ENCODE measurements at regions not wholly inside any gene's neighbourhood (a gene's known extent, or its start where the extent isn't known, plus 50 kb on each side); places are given as distances from the start of the nearest gene placed in this dataset.

GRCh38 chr12:107894589-107894988, 120.1 kb downstream of the ASCL4 start:
- no peak for DNase-seq

- DNase-seq, result no peak
These were observed 121.5 kb downstream of the ASCL4 start for GRCh38 chr12:107895966-107896365.

GRCh38 chr12:107900588-107900987, 126.1 kb downstream of the ASCL4 start:
- no peak for DNase-seq

- peak; percentile 68 for DNase-seq
These were observed 129.0 kb downstream of the ASCL4 start for GRCh38 chr12:107903341-107904061.

GRCh38 chr12:107906707-107907106, 132.2 kb downstream of the ASCL4 start:
- DNase-seq, result no peak

- DNase-seq, result no peak
These were observed 138.0 kb downstream of the ASCL4 start for GRCh38 chr12:107912421-107913004.

GRCh38 chr12:107914460-107914977, 140.0 kb downstream of the ASCL4 start:
- DNase-seq, result no peak

- peak; percentile 46 for DNase-seq
These were observed 143.7 kb downstream of the ASCL4 start for GRCh38 chr12:107917912-107918800.

GRCh38 chr12:107921062-107921461, 146.6 kb downstream of the ASCL4 start:
- no peak for DNase-seq

GRCh38 chr12:107925125-107925524, 150.6 kb downstream of the ASCL4 start:
- DNase-seq, result no peak

- DNase-seq, result peak; percentile 22
These were observed 154.9 kb downstream of the ASCL4 start for GRCh38 chr12:107929436-107929835.

GRCh38 chr12:107931761-107932160, 157.3 kb downstream of the ASCL4 start:
- no peak for DNase-seq

GRCh38 chr12:107938446-107938845, 163.9 kb downstream of the ASCL4 start:
- DNase-seq, result no peak

GRCh38 chr12:107948391-107948945, 174.0 kb downstream of the ASCL4 start:
- DNase-seq, result no peak

- no peak for DNase-seq
These were observed 176.5 kb downstream of the ASCL4 start for GRCh38 chr12:107951024-107951423.

GRCh38 chr12:107955966-107956643, 173.0 kb upstream of the WSCD2 start:
- no peak for DNase-seq

GRCh38 chr12:107957459-107957858, 171.6 kb upstream of the WSCD2 start:
- DNase-seq, result no peak

- DNase-seq, result no peak
These were observed 165.5 kb upstream of the WSCD2 start for GRCh38 chr12:107963635-107964034.

GRCh38 chr12:107967170-107967569, 161.9 kb upstream of the WSCD2 start:
- DNase-seq, result no peak

GRCh38 chr12:107973950-107974349, 155.1 kb upstream of the WSCD2 start:
- no peak for DNase-seq

GRCh38 chr12:107976331-107976730, 152.8 kb upstream of the WSCD2 start:
- no peak for DNase-seq

GRCh38 chr12:107978201-107978600, 150.9 kb upstream of the WSCD2 start:
- no peak for DNase-seq

GRCh38 chr12:107978641-107979040, 150.4 kb upstream of the WSCD2 start:
- no peak for DNase-seq

Measured in NCI-H526 treated with DMSO at 0.1 percent for 48 hours (cell line).